D341Med (cell line): ENCODE measurements at regions not wholly inside any gene's neighbourhood (a gene's known extent, or its start where the extent isn't known, plus 50 kb on each side); places are given as distances from the start of the nearest gene placed in this dataset.
"Not testable (repeated sequence)": the region's sequence is repeated elsewhere in the genome, so short reads cannot be mapped to it uniquely, and the experiment has no call there.

Experiments
- DNase-seq: peaks from one replicate; pipeline ENCODE4 v3.0.0; 2012; ENCODE audit warnings: low spot score

- not testable (repeated sequence) for DNase-seq
Observed at GRCh38 chr17:20387549-20387948, 79.8 kb downstream of the LGALS9B start.

- DNase-seq, result peak; percentile 10
Observed at GRCh38 chr17:20381358-20382300, 85.7 kb downstream of the LGALS9B start.

DNA sequence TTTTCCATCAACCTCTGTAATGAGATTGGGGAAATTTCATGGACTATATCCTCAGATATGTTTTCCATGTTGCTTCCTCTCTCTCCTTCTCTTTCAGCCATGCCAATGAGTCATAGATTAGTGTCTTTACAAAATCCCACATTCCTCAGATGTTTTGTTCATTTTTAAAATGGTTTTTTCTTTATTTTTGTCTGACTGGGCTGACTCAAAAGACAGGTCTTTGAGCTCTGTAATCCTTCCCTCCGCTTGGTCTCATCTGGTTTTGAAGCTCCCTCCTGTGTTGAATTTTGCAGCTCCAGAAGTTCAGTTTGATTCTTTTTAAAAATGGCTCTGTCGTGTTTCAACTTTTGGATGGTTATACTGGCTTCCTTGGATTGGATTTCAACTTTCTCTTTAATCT, 86.7 kb downstream of the LGALS9B start:
- DNase-seq, result not testable (repeated sequence)

- not testable (repeated sequence) for DNase-seq
Observed at GRCh38 chr17:20379251-20379650, 88.1 kb downstream of the LGALS9B start.

DNA sequence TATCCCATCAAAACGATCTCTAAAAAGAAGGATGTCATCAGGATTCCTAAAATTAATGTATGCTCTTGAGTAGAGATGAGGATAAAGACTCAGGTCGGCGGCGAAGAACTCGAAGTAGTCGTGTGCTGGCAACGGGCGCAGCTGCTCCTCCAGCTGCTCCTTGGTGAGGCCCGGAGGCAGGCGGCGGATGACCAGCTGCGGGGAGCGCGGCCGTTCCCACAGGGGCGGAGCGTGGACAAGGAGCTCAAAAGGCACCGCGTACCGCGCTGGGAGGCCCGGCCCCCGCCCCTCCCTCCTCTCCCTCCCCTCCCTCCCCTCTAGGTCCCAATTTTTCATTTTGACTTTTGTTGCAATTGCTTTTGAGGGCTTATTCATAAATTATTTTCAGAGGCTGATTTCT, 90.7 kb downstream of the LGALS9B start:
- not testable (repeated sequence) for DNase-seq

DNA sequence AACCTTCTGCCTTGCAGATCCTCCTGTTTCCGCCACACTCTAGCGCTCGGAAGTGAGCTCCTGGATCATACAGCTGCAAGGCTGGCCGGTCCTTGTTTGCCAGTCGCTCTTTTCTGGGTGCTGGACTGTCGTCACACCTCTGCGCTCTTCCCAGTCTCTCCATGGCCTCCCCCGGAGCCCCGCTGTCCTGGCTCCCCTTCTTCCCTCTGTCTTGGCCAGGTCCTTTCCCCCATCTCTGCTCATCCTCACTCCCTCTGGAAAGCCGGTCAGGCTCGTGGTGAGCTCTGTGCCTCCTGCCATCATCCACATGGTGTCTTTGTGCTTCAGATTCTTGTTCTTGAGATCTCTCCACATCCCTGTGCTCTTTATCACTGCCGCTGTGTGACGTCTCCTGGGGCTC, 91.6 kb downstream of the LGALS9B start:
- DNase-seq, result not testable (repeated sequence)
